ENCODE measurements at regions not wholly inside any gene's neighbourhood (a gene's known extent, or its start where the extent isn't known, plus 50 kb on each side); places are given as distances from the start of the nearest gene placed in this dataset.

DNA sequence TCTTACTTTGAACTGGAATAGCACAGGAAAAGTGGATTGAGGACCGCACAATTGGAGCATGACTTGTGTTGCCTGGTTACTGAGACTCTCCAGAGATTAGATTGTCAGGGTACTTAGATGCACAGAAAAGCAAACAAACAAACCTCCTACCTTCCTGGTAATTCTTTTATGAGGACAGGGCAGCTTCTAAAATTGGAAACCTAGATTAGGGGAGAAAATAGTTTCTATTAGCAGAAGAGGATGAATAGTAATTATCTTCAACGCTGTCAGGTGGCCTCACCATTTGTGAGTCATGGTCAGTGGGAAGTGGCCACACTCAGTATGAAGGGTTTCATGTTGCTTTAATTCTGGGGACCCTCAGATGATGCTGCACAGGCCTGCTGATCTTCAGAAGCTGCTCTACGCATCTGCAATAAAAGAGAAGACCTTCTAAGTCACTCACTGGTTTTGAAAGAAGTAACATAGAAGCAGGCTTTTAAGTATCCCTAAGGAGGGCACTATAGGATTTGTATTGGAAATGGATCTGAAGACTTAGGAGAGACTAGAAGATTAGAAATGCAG is 106.8 kb downstream of the LACC1 start:
- DNase-seq (ENCODE audit: low read depth), result no peak
- H3K4me3 ChIP-seq (ENCODE audit: low read length), result no peak overlapping the region
- TF ChIP-seq, protein P1, sequence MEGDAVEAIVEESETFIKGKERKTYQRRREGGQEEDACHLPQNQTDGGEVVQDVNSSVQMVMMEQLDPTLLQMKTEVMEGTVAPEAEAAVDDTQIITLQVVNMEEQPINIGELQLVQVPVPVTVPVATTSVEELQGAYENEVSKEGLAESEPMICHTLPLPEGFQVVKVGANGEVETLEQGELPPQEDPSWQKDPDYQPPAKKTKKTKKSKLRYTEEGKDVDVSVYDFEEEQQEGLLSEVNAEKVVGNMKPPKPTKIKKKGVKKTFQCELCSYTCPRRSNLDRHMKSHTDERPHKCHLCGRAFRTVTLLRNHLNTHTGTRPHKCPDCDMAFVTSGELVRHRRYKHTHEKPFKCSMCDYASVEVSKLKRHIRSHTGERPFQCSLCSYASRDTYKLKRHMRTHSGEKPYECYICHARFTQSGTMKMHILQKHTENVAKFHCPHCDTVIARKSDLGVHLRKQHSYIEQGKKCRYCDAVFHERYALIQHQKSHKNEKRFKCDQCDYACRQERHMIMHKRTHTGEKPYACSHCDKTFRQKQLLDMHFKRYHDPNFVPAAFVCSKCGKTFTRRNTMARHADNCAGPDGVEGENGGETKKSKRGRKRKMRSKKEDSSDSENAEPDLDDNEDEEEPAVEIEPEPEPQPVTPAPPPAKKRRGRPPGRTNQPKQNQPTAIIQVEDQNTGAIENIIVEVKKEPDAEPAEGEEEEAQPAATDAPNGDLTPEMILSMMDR (conservative IDR thresholded peaks at IDR 0.05; ENCODE audit: low read length), result no peak

DNA sequence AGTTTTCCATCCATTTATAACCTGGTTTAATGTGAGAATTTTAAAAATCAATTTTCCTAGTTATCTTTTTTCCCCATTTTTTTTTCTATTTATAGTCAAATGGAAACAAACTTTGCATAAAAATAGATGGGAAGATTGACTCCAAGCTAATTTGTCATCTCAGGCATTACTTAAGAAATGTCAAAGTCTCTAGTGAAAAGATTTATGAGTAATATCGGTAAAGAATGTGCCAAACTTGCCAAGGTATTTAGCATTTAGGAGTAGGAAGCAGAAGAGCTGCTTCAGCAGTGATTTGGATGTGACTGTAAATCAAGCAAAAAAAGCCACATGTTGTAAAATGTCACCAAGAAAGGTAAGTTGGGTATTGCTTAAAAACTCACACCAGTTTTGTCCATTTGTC is 108.6 kb downstream of the LACC1 start:
- TF ChIP-seq, protein P1 (conservative IDR thresholded peaks at IDR 0.05; ENCODE audit: low read length), result no peak
- DNase-seq (ENCODE audit: low read depth), result no peak
- no peak overlapping the region for H3K4me3 ChIP-seq (ENCODE audit: low read length)

DNA sequence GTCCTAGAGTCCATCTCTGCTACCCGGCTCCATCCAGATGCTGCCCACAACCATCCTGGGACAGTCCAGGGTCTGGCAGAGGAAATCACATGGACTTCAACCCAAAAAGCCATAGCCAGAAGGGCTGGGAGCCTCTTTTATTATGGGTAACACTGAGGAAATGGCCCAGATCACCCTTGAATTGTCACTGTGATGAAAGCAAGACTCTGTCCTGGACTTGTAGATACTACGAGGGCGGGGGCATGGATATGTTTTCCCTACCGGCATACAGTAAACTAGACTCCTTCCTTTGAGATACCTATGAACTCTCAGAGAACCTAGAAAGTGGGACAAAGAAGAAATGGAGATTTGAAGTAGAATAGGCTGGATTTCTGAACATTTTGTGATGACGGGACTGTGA is 110.3 kb downstream of the LACC1 start:
- TF ChIP-seq, protein P1 (conservative IDR thresholded peaks at IDR 0.05; ENCODE audit: low read length), result no peak
- no peak overlapping the region for H3K4me3 ChIP-seq (ENCODE audit: low read length)
- DNase-seq (ENCODE audit: low read depth), result no peak

DNA sequence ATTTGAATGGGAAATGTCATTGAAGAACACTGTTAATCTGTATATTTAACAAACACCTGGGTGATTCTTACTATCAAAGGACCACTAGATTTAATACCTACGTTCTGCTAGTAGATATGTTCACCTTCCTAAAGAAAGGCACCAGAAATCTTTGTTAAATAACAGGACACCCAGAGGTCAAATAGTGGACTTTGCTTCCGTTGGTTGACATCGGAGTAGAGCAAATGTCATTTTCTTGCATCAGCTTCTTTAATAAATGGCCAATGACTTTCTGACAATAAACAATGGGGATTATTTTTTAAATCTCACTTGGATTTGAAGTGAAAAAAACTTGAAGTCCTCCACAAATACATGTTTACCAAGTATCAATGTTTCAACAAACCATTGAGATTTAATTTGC is 111.1 kb downstream of the LACC1 start:
- TF ChIP-seq, protein P1 (conservative IDR thresholded peaks at IDR 0.05; ENCODE audit: low read length), result no peak
- DNase-seq (ENCODE audit: low read depth), result no peak
- no peak overlapping the region for H3K4me3 ChIP-seq (ENCODE audit: low read length)

DNA sequence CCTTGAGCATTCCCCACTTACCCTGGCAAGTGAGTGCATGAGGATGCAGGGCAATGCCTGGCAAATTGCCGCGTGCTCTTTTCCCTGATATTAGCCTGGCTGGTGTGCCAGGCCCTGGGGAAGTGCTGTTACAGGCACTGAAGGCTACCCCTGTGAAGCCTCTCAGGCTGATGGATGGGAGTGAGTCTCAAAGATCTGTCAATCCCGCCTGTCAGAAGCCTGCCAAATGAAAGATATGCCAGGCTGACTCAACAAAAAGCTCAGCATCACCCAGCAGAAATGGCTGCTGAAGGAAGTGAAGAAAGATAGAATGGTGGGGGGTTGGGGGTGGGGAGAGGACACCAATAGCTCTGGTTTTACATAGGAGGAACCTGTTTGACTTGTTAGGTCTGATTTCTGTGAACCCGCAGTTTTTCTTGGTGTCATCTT is 112.1 kb downstream of the LACC1 start:
- no peak overlapping the region for H3K4me3 ChIP-seq (ENCODE audit: low read length)
- TF ChIP-seq, protein P1 (conservative IDR thresholded peaks at IDR 0.05; ENCODE audit: low read length), result no peak
- DNase-seq (ENCODE audit: low read depth), result no peak

DNA sequence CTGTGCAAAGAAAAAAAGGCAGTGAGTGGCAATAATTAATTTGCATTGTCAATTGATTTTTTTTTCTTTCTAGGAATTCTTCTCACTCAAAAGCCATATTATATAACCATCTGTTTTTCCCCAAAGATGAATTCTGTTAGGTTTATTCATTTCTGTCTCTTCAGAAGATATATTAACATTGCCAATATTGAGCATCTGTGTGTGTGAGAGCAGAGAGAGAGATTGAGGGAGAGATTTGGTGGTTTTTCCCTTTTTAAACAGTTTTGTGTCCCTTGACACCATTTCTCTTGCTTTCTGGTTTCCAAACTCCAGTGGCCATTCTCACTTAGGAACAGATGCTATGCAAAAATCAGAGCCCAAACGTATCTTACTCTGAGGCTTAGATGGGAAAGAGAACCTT is 112.5 kb downstream of the LACC1 start:
- TF ChIP-seq, protein P1 (conservative IDR thresholded peaks at IDR 0.05; ENCODE audit: low read length), result no peak
- H3K4me3 ChIP-seq (ENCODE audit: low read length), result no peak overlapping the region
- no peak for DNase-seq (ENCODE audit: low read depth)

DNA sequence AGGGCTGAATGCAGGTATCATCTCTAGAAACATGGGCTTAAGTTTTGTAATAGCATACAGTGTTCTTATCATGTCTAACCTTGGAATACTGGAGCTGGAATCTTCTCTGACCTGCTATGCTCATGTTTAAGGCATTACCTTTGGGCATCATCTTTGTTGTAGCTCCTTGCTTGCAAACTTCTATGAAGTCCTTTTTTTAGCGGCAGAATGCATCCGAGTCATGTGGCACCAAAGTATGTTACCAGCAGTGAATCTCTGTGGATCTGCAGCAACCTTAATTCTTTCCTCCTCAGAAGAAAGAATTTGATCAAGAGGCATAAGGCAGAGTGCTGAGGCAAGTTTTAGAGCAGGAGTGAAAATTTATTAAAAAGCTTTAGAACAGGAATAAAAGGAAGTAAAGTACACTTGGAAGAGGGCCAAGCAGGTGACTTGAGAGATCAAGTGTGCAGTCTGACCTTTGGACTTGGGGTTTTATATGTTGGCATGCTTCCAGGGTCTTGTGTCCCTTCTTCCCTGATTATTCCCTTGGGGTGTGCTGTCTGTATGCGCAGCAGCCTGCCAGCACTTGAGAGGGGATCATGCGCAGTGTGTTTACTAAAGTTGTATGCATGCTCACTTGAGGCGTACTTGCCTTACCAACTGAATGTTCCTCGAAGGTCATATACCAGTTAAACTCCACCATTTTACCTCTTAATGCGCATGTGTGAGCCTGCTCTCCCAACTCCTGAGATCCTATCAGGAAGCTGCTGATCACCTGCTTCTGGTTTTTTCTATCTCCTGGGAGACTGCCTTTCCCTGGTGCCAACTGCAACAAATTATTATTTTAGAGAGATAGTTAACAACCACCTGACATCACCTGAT is 115.5 kb downstream of the LACC1 start:
- no peak for DNase-seq (ENCODE audit: low read depth)
- H3K4me3 ChIP-seq (ENCODE audit: low read length), result no peak overlapping the region
- TF ChIP-seq, protein P1 (conservative IDR thresholded peaks at IDR 0.05; ENCODE audit: low read length), result no peak

All from AG10803 (cell line).